HCT116 (cell line): ENCODE measurements at regions not wholly inside any gene's neighbourhood (a gene's known extent, or its start where the extent isn't known, plus 50 kb on each side); places are given as distances from the start of the nearest gene placed in this dataset.

Source experiments
- ATAC-seq: fragments of 200-7000 bp; cut with Tn5 transposase; 2 replicates; pipeline ENCODE4 v1.9.1; 2020; ENCODE audit warnings: mild to moderate bottlenecking, moderate library complexity
- BruUV-seq: library from RNA; stranded (reverse); fragments of 400-500 nt; replicated peaks from 2 replicates; lab custom pipeline; 2021; lab: Mats Ljungman, UMichigan
- CTCF ChIA-PET: fragments of 300-600 bp; sonication (Branson Sonifier 250); formaldehyde crosslinking; loops from one replicate; lab custom pipeline; 2021; ENCODE audit warnings: antibody characterized with exemption; lab: Charles Lee
- POLR2A ChIA-PET: fragments of 300-600, 350-600 bp; sonication (Branson Sonifier 250); formaldehyde crosslinking; loops from one replicate; lab custom pipeline; 2021; ENCODE audit warnings: antibody characterized with exemption; lab: Charles Lee
- RAD21 ChIA-PET, 2 experiments: fragments of 300-600 bp; sonication (Branson Sonifier 250); formaldehyde crosslinking; loops; one replicate each; lab custom pipeline; 2023; ENCODE audit warnings: low total read pairs in 2 of 2; ENCODE audit not compliant: uncharacterized antibody in 2 of 2, unreplicated experiment in 2 of 2, low non-redundant PET in 1 of 2; lab: Charles Lee
- DNase-seq: peaks from one replicate; pipeline ENCODE4 v3.0.0-alpha.2; 2010; ENCODE audit warnings: low read depth, low spot score
- H2AFZ ChIP-seq: fragments of 200-600 bp; shearing (Covaris generic), sonication (generic); 2 replicates; pipeline ENCODE4 v1.6.1; 2017; ENCODE audit warnings: low read depth, mixed run types, mixed read lengths, antibody characterized with exemption, low read length; ENCODE audit not compliant: poor library complexity, severe bottlenecking
- H3K27ac ChIP-seq: 2 replicates; pipeline ENCODE4 v1.5.1; 2012; ENCODE audit warnings: low read depth, low read length
- H3K27me3 ChIP-seq: fragments of 200-600 bp; sonication (generic); 2 replicates; pipeline ENCODE4 v1.6.1; 2016; ENCODE audit warnings: mixed run types, low read length, mixed read lengths; ENCODE audit not compliant: insufficient read depth
- H3K36me3 ChIP-seq, 2 experiments: fragments of 200-500 bp in 1 of 2; fragments of 200-600 bp in 1 of 2; sonication (Bioruptor generic) in 1 of 2; sonication (generic) in 1 of 2; 2 replicates each; pipeline versions ENCODE4 v1.5.1 to v1.6.1; 2014 to 2016; ENCODE audit warnings: low read length in 2 of 2, inconsistent platforms in 1 of 2, mixed read lengths in 1 of 2, mixed run types in 1 of 2; ENCODE audit not compliant: insufficient read depth in 2 of 2, control insufficient read depth in 1 of 2
- H3K4me1 ChIP-seq, 2 experiments: fragments of 200-600 bp in 1 of 2; sonication (generic) in 1 of 2; 2 replicates each; pipeline versions ENCODE4 v1.5.1 to v1.6.1; 2012 to 2017; ENCODE audit warnings: low read length in 2 of 2, inconsistent platforms in 1 of 2, mild to moderate bottlenecking in 1 of 2, mixed read lengths in 1 of 2, mixed run types in 1 of 2, moderate library complexity in 1 of 2; ENCODE audit not compliant: insufficient read depth in 2 of 2, control insufficient read depth in 1 of 2
- H3K4me2 ChIP-seq: fragments of 200-600 bp; sonication (generic); 2 replicates; pipeline ENCODE4 v1.6.1; 2017; ENCODE audit warnings: mixed run types, low read length, mixed read lengths
- H3K4me3 ChIP-seq, 2 experiments: fragments of 200-600 bp in 1 of 2; sonication (generic) in 1 of 2; replicated peaks in 1 of 2; 2 replicates each; pipeline ENCODE4 v1.5.1; 2011 to 2016; ENCODE audit warnings: low read length in 2 of 2, control low read depth in 1 of 2, low read depth in 1 of 2, mild to moderate bottlenecking in 1 of 2, mixed read lengths in 1 of 2, mixed run types in 1 of 2
- H3K79me2 ChIP-seq: fragments of 200-600 bp; sonication (generic); 2 replicates; pipeline ENCODE4 v1.6.1; 2017; ENCODE audit warnings: mild to moderate bottlenecking, mixed run types, low read length, moderate library complexity, mixed read lengths; ENCODE audit not compliant: insufficient read depth
- H3K9ac ChIP-seq: fragments of 200-600 bp; sonication (generic); 2 replicates; pipeline ENCODE4 v1.6.1; 2016; ENCODE audit warnings: low read length, mixed read lengths
- H3K9me2 ChIP-seq: fragments of 200-600 bp; sonication (generic), shearing (Covaris generic); 2 replicates; pipeline ENCODE4 v1.6.1; 2017; ENCODE audit warnings: mixed run types, mild to moderate bottlenecking, moderate library complexity; ENCODE audit not compliant: insufficient read depth
- H3K9me3 ChIP-seq, 2 experiments: fragments of 200-500 bp in 1 of 2; fragments of 200-600 bp in 1 of 2; sonication (Bioruptor generic) in 1 of 2; sonication (generic) in 1 of 2; 2 replicates each; pipeline ENCODE4 v1.6.1; 2014 to 2017; ENCODE audit warnings: low read length in 2 of 2, mixed read lengths in 2 of 2, inconsistent platforms in 1 of 2, low read depth in 1 of 2, mild to moderate bottlenecking in 1 of 2, mixed run types in 1 of 2, moderate library complexity in 1 of 2; ENCODE audit not compliant: control insufficient read depth in 1 of 2, insufficient read depth in 1 of 2
- H4K20me1 ChIP-seq: fragments of 200-600 bp; sonication (generic), shearing (Covaris generic); 2 replicates; pipeline ENCODE4 v1.6.1; 2017; ENCODE audit warnings: mixed run types, mild to moderate bottlenecking, moderate library complexity; ENCODE audit not compliant: insufficient read depth
- ATF3 ChIP-seq: IDR thresholded peaks from 2 replicates; pipeline ENCODE4 v1.6.1; 2012
- CBX3 ChIP-seq: IDR thresholded peaks from 2 replicates; pipeline ENCODE4 v1.6.1; 2012; ENCODE audit warnings: low read depth
- CEBPB ChIP-seq: IDR thresholded peaks from 2 replicates; pipeline ENCODE4 v1.6.1; 2012; ENCODE audit warnings: low read depth
- EGR1 ChIP-seq: IDR thresholded peaks from 2 replicates; pipeline ENCODE4 v1.6.1; 2012; ENCODE audit warnings: low read depth
- ELF1 ChIP-seq: IDR thresholded peaks from 2 replicates; pipeline ENCODE4 v1.6.1; 2012; ENCODE audit warnings: low read depth, borderline replicate concordance
- EZH2 ChIP-seq: fragments of 200-600 bp; sonication (generic); IDR thresholded peaks from 2 replicates; pipeline ENCODE4 v1.6.1; 2017; ENCODE audit warnings: antibody characterized with exemption, mixed run types
- EZH2phosphoT487 ChIP-seq: fragments of 200-600 bp; IDR thresholded peaks from 2 replicates; pipeline ENCODE4 v1.6.1; 2018; ENCODE audit warnings: antibody characterized with exemption, borderline replicate concordance
- FOSL1 ChIP-seq: IDR thresholded peaks from 2 replicates; pipeline ENCODE4 v1.6.1; 2012; ENCODE audit warnings: low read depth
- JUND ChIP-seq: IDR thresholded peaks from 2 replicates; pipeline ENCODE4 v1.6.1; 2012
- MAX ChIP-seq: IDR thresholded peaks from 2 replicates; pipeline ENCODE4 v1.6.1; 2012
- POLR2A ChIP-seq: IDR thresholded peaks from 2 replicates; pipeline ENCODE4 v1.7.0; 2011; ENCODE audit warnings: borderline replicate concordance; ENCODE audit not compliant: insufficient read depth, insufficient read length; ENCODE audit errors: extremely low read depth
- POLR2AphosphoS5 ChIP-seq: IDR thresholded peaks from 2 replicates; pipeline ENCODE4 v1.6.1; 2011; ENCODE audit warnings: mild to moderate bottlenecking, low read depth, low read length, moderate library complexity
- RAD21 ChIP-seq: IDR thresholded peaks from 2 replicates; pipeline ENCODE4 v1.6.1; 2012; ENCODE audit warnings: low read depth, mild to moderate bottlenecking
- SIN3A ChIP-seq: IDR thresholded peaks from 2 replicates; pipeline ENCODE4 v1.6.1; 2012; ENCODE audit warnings: low read depth
- SP1 ChIP-seq: IDR thresholded peaks from 2 replicates; pipeline ENCODE4 v1.6.1; 2012; ENCODE audit warnings: low read depth
- SRF ChIP-seq: IDR thresholded peaks from 2 replicates; pipeline ENCODE4 v1.6.1; 2012; ENCODE audit warnings: low read depth
- TCF7L2 ChIP-seq: IDR thresholded peaks from 2 replicates; pipeline ENCODE4 v1.7.0; 2011; ENCODE audit warnings: borderline replicate concordance, inconsistent platforms; ENCODE audit not compliant: insufficient read depth, insufficient read length; ENCODE audit errors: extremely low read depth
- YY1 ChIP-seq: IDR thresholded peaks from 2 replicates; pipeline ENCODE4 v1.6.1; 2011; ENCODE audit warnings: low read length, low read depth, moderate library complexity, mild to moderate bottlenecking; ENCODE audit not compliant: insufficient replicate concordance; ENCODE audit errors: extremely low read depth
- ZFX ChIP-seq: fragments of 450-650 bp; IDR thresholded peaks from 2 replicates; pipeline ENCODE4 v1.6.1; 2017
- intact Hi-C: fragments of 100-400 bp; cut with micrococcal nuclease; formaldehyde crosslinking; loops from 2 replicates; pipeline ENCODE4 v1.10.0; 2022
- TF ChIP-seq, protein P1 (sequence below): IDR thresholded peaks from 2 replicates; pipeline ENCODE4 v1.6.1; 2012; ENCODE audit warnings: low read depth

DNA sequence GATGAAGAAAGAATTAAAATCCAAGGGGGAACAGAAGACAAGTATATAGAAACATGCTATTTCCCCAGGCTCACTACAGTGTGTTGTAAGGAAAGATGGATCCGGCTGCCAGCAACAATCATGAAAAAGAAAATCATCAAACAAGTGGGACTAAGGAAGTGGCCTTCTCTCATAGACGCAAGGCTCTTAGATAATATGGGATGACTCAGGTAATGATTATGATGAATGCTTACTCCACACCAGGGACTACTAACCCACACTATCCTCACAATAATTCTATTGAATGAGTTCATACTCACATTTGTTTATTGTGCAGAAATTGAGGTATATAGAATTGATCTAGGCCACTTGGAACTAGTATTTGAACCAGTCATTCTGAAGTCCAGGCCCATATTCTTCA, 111.2 kb upstream of the BET1 start:
- Histone ChIP-seq H3K9me3 (no peaks in the 10 kb centered on the region), H3K4me3 (no peak overlapping the region), H3K4me1 (no peaks in the 10 kb centered on the region), H3K4me2 (no peak overlapping the region), H3K9ac (no peak overlapping the region), H3K79me2 (no peaks in the 10 kb centered on the region), H2AFZ (no peak overlapping the region), H3K27ac (no peak overlapping the region), H3K9me2 (no peaks in the 10 kb centered on the region), H4K20me1 (no peaks in the 10 kb centered on the region), H3K27me3 (peaks cover 6% of the 10 kb centered on the region; the same call in 1 of the 2 replicates), H3K36me3 (no peaks in the 10 kb centered on the region)
- intact Hi-C loops = no loop called here
- TF ChIP-seq EGR1 (no peak), ELF1 (no peak), MAX (no peak), JUND (no peak), ZFX (no peak), FOSL1 (no peak), POLR2AphosphoS5 (no peak), CBX3 (no peak), CEBPB (no peak), YY1 (no peak), SIN3A (no peak), ATF3 (no peak), RAD21 (no peak), SP1 (no peak), POLR2A (no peak), EZH2 (no peak), SRF (no peak), TCF7L2 (no peak), EZH2phosphoT487 (no peak)
- TF ChIP-seq, protein P1, sequence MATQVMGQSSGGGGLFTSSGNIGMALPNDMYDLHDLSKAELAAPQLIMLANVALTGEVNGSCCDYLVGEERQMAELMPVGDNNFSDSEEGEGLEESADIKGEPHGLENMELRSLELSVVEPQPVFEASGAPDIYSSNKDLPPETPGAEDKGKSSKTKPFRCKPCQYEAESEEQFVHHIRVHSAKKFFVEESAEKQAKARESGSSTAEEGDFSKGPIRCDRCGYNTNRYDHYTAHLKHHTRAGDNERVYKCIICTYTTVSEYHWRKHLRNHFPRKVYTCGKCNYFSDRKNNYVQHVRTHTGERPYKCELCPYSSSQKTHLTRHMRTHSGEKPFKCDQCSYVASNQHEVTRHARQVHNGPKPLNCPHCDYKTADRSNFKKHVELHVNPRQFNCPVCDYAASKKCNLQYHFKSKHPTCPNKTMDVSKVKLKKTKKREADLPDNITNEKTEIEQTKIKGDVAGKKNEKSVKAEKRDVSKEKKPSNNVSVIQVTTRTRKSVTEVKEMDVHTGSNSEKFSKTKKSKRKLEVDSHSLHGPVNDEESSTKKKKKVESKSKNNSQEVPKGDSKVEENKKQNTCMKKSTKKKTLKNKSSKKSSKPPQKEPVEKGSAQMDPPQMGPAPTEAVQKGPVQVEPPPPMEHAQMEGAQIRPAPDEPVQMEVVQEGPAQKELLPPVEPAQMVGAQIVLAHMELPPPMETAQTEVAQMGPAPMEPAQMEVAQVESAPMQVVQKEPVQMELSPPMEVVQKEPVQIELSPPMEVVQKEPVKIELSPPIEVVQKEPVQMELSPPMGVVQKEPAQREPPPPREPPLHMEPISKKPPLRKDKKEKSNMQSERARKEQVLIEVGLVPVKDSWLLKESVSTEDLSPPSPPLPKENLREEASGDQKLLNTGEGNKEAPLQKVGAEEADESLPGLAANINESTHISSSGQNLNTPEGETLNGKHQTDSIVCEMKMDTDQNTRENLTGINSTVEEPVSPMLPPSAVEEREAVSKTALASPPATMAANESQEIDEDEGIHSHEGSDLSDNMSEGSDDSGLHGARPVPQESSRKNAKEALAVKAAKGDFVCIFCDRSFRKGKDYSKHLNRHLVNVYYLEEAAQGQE = no peak
- ChIA-PET RAD21 (no interaction called here), POLR2A (no interaction called here), CTCF (no interaction called here)
- ATAC-seq (no peak), DNase-seq (no peak)
- BruUV-seq = no TSS peak
